ENCODE measurements at regions not wholly inside any gene's neighbourhood (a gene's known extent, or its start where the extent isn't known, plus 50 kb on each side); places are given as distances from the start of the nearest gene placed in this dataset.

- no peak overlapping the region for H3K27ac ChIP-seq
- DNase-seq (ENCODE audit: low spot score): no peak
- ChIA-PET POLR2A (ENCODE audit: low non-redundant PET) (no interaction called here), CTCF (interaction anchor here (0.6 kb wide), 1 partner anchor 627 kb away, joined by 3 read pairs; no protein-coding TSS in a partner anchor)
- TF ChIP-seq, protein P1, sequence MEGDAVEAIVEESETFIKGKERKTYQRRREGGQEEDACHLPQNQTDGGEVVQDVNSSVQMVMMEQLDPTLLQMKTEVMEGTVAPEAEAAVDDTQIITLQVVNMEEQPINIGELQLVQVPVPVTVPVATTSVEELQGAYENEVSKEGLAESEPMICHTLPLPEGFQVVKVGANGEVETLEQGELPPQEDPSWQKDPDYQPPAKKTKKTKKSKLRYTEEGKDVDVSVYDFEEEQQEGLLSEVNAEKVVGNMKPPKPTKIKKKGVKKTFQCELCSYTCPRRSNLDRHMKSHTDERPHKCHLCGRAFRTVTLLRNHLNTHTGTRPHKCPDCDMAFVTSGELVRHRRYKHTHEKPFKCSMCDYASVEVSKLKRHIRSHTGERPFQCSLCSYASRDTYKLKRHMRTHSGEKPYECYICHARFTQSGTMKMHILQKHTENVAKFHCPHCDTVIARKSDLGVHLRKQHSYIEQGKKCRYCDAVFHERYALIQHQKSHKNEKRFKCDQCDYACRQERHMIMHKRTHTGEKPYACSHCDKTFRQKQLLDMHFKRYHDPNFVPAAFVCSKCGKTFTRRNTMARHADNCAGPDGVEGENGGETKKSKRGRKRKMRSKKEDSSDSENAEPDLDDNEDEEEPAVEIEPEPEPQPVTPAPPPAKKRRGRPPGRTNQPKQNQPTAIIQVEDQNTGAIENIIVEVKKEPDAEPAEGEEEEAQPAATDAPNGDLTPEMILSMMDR (conservative IDR thresholded peaks at IDR 0.05; ENCODE audit: low read depth): no peak
Observed at GRCh38 chr1:29481031-29481430, 244.7 kb downstream of the PTPRU start.

GRCh38 chr1:29478879-29479278, 242.6 kb downstream of the PTPRU start:
- no peak overlapping the region for H3K27ac ChIP-seq
- ChIA-PET POLR2A (ENCODE audit: low non-redundant PET) (no interaction called here), CTCF (no interaction called here)

DNA sequence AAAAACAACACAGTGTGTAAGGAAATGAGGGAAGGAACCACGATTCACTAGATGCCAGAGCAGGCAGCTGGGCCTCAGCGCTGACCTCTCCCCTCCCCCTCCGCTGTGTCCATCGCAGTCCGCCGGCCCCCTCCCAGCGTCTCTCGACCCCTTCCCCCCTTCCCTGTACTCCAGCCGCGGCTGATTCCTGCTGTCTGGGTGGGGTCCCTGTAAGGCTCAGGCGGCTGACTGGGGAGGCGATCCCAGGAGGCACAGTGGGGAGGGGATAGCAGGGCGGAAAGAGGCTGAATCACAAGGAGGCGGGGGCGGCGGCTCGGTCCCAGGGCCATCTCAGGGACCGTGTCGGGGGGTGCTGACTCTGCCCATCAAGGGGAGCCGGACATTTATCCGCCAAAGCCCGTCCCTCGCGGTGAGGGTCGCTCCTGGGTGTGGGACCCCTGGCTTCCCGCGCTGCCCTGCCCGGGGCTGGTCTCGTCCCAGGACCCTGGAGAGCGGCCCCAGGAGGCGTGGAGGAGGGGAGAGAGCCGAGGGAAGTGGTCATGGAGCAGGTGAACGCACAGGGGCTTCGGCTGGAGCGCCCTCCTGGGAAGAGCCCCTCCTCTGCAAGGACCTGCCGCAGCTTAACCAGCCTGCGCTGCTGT, 241.9 kb downstream of the PTPRU start:
- TF ChIP-seq, protein P1 (conservative IDR thresholded peaks at IDR 0.05; ENCODE audit: low read depth): no peak
- no peak overlapping the region for H3K27ac ChIP-seq
- POLR2A ChIA-PET (ENCODE audit: low non-redundant PET): no interaction called here
- no peak for DNase-seq (ENCODE audit: low spot score)
- CTCF ChIA-PET: no interaction called here

More at GRCh38 chr1:29478879-29479278, 242.6 kb downstream of the PTPRU start:
- TF ChIP-seq, protein P1 (conservative IDR thresholded peaks at IDR 0.05; ENCODE audit: low read depth): no peak
- no peak for DNase-seq (ENCODE audit: low spot score)

DNA sequence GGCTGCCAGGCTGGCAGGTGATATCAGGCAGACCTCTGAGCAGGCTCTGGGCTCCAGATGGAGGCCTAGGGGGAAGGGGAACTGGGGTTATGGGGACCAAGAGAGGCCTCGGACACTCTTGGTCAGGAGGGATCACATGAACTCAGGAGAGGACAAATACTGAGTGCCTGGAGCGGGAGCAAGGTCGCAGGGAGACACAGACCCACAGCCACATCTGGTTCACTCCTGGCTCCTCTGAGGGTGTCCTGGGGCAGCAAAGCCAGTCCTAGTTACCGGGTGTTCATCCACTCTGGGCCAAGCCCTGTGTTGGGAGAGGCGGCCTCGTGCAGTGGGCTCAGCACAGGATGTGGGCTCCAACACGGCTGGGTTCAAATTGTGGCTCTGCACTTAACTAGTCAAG, 239.0 kb downstream of the PTPRU start:
- TF ChIP-seq, protein P1 (conservative IDR thresholded peaks at IDR 0.05; ENCODE audit: low read depth): no peak
- POLR2A ChIA-PET (ENCODE audit: low non-redundant PET): no interaction called here
- CTCF ChIA-PET: no interaction called here
- DNase-seq (ENCODE audit: low spot score): no peak
- no peak overlapping the region for H3K27ac ChIP-seq

GRCh38 chr1:29474274-29475244, 238.2 kb downstream of the PTPRU start:
- CTCF ChIA-PET: interaction anchor here (0.7 kb wide), 1 partner anchor 302 kb away, joined by 3 read pairs; no protein-coding TSS in a partner anchor
- POLR2A ChIA-PET (ENCODE audit: low non-redundant PET): no interaction called here
- no peak for DNase-seq (ENCODE audit: low spot score)
- TF ChIP-seq, protein P1 (conservative IDR thresholded peaks at IDR 0.05; ENCODE audit: low read depth): no peak
- H3K27ac ChIP-seq: no peak overlapping the region

GRCh38 chr1:29473161-29473855, 237.0 kb downstream of the PTPRU start:
- ChIA-PET POLR2A (ENCODE audit: low non-redundant PET) (no interaction called here), CTCF (interaction anchor here (0.7 kb wide), 1 partner anchor 133 kb away, joined by 4 read pairs; no protein-coding TSS in a partner anchor)
- no peak for DNase-seq (ENCODE audit: low spot score)
- TF ChIP-seq, protein P1 (conservative IDR thresholded peaks at IDR 0.05; ENCODE audit: low read depth): no peak
- H3K27ac ChIP-seq: no peak overlapping the region

Measured in RWPE1 (cell line).